ELF-1 (cell line): ENCODE measurements at regions not wholly inside any gene's neighbourhood (a gene's known extent, or its start where the extent isn't known, plus 50 kb on each side); places are given as distances from the start of the nearest gene placed in this dataset.

ENCODE experiments used
- DNase-seq: peaks from one replicate; pipeline ENCODE4 v3.0.0-alpha.2; 2016; ENCODE audit warnings: low read depth, low spot score

DNA sequence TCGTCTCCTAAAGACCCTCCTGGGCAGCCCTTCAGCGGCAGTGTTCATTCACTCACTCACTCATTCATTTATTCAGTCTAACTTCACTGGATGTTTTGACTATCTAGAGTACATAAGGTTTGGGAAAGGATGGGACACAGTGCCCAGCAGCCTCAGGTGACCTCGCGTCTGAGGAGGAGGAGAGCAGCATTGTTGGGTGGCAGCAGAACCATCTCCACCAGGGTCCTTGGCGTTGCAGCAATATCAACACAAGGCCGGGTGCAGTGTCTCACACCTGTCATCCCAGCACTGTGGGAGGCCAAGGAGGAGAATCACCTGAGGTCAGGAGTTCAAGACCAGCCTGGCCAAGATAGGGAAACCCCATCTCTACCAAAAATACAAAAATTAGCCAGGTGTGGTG is 408.0 kb downstream of the BRD1 start:
- DNase-seq: no peak

GRCh38 chr22:49418943-49419342 is 408.7 kb downstream of the BRD1 start:
- DNase-seq: no peak

DNA sequence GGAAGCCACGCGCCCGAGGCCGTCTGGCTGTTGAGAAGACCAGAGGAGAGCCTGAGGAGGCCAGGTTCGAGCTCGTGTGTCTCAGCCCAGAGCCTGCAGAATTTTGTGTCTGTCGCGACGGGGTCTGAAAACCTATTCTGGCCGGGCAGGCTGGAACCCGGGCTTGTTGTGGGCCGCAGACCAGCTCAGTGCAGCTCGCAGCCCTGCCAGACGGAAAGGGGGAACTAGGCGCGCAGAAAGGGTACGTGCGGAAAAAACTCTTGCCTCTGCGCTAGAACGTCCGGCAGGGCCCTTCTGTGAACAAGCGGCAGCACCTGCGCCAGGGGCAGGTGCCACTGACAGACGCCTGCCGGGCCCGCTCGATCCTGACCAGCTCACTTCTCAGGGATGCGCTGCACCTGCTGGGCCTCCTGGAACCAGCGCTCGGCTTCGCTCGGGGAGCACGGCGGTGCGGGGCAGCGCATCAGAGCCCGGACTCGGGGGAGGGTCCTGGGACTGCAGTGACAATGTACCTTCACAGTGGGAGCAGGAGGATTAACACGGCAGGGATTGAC is 409.3 kb downstream of the BRD1 start:
- DNase-seq: no peak

DNA sequence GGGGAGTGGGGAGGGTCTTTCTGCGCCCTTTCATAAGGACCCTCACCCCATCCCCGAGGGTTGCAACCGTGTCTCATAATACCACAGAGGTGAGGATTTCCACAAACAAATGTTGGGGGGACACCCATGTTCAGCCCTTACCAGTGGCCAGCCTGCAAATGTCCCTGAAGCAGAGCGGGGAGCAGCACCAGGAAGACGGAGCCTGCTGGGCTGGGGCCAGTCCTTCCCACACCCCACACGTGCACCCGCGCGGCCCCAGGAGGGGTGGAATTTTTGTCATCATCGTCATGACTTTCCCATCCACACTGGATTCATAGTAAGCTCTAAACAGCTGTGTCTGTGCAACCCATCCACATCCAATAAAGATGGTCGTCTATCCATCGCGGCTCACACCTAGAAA is 409.8 kb downstream of the BRD1 start:
- no peak for DNase-seq

DNA sequence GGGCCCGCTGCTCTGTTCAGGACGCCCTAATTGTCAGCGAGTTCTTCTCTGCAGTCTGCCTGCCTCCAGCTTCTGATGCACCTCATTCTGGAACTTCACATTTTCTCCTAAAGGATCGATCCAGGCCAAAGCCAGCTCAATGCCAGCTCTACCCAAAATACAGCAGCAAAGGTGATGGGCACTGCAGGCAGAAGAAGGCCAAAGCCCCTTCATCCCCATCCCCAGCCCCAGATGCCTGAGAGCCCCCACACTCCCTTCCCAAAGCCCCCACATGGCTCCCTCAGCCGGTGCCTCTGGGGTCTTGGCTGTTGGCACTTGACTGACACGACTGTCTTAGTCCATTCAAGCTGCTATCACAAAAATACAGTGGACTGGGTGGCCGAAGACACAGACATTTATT is 410.3 kb downstream of the BRD1 start:
- no peak for DNase-seq

DNA sequence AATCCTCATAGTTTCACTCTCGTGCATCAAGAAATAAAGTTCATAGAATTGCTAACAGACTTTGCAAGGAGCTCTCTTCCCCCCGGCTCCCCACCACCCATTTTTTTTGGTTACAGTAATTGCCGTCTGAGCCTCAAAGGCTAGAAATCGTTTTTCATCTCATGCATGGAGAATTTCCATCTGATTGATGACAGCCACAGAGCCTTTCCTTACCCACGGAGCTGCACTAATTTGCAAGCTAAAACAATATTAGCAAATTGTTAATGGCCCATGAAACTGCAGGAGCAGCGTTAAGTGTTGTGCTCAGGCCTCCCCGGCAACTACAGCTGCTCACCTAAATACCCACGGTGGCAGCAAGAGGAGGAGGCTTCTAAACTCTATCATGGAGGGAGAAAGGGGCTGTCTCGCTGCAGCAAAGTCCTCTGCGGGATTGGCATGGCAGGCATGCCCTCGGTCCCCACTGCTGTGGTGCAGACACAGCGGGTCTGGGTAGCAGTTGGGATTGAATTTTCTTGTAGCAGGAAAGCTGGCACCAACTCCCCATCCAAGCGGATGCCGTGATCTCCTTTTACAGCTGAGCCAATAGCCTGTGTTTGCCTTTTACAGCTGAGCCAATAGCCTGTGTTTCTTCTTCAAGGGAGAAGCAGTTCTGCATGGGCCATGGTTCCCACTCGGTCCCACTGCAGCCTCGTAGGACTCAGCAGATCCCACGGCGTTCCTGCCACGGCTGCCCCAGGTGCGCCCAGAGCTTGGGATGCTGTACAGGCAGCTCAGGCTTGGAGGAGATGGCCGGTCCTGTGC is 412.3 kb downstream of the BRD1 start:
- DNase-seq: no peak

- DNase-seq: peak; percentile 36
These were observed 414.1 kb downstream of the BRD1 start for GRCh38 chr22:49413551-49413950.

DNA sequence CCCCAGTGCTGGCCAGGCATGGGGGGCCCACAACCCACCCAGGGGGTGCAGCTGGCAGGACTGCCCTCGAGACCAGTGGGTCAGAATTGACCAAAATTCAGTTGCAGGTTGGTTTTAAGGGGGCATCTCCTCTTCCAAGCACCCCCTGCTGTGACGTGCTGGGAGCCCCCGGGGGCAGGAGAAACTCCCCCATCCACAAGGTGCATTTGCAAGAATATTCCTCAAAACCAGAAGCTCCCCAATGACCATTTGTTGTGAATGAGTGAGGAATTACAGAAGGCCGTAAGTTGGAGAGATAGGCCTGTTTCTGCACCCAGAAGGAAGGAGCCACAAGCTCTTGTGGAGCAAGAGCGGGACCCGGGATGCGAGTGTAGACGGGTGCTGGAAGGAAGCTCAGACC is 414.5 kb downstream of the BRD1 start:
- DNase-seq: no peak

DNA sequence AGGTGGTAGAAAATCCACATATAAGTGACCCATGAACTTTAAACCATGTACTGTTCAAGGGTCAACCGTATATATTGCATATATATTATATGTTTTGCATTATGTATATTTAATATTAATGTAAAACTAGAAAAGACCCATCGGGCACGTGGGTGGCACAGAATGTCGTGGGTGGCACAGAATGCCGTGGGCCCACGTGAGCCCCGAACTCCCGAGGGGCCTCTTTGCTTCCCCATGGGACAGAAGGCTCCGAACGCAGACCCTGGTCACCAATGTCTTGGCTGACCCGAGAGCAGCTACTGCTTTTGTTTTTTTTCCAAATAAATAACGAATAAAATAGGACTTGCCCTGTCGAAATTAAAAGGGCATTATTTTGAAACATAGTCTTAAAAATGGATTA is 415.4 kb downstream of the BRD1 start:
- DNase-seq: no peak

- DNase-seq: no peak
These were observed 416.4 kb downstream of the BRD1 start for GRCh38 chr22:49411236-49411635.

DNA sequence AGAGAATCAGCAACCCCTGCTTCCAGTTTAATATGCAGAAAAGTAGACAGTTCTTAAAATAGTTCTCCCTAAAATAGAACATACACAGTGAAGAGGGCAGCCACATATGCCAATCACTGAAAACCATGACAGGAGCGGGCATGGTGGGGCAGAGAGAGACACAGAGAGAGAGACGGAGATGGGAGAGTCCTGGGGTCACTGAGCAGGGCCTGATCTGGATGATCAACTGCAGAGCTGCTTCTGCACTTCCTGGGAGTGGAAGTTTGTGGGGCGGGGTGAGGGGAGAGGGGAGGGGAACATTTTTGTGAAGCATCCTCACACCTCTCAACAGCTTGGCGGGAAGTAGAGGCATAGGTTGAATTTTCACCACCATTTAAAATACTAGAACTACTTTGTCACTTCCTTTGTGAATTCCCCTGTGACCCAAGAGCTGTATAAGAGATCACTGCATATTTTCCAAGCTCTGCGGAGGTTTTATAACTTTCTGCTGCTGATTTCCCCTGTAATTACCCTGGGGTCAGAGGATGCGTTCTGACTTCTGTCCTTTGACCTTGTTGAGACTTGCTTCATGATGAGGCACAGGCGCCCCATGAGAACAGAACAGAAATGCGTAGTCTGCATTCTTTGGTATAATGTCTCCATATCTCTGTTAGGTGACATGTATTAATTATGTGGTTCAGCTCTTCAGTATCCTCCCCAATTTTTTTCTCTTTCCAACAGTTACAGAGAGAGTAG is 419.4 kb downstream of the BRD1 start:
- no peak for DNase-seq

DNA sequence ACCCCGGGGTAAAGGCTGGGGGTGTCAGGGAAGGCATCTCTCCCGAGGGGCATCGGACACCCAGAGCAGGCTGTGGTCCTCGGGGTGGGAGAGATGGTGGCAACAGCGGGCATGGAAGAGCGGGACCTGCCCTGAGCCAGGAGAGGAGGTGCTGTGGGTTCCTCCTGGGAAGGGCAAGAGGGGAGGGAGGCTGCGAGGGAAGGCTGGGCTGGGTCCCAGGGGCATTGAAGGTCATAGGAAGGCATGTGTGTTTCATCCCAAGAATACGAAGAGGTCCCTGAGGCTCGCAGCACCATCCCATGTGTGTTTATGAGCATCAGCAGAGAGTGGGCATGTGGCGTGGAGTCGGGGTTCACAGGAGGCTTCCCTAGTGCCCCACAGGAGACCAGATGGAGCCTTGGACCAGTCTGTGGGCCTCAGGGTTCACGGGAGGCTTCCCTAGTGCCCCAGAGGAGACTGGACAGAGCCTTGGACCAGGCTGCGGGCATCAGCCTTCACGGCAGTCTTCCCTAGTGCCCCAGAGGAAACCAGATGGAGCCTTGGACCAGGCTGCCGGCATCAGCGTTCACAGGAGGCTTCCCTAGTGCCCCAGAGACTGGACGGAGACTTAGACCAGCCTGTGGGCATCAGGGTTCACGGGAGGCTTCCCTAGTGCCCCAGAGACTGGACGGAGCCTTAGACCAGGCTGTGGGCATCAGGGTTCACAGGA is 420.6 kb downstream of the BRD1 start:
- no peak for DNase-seq

DNA sequence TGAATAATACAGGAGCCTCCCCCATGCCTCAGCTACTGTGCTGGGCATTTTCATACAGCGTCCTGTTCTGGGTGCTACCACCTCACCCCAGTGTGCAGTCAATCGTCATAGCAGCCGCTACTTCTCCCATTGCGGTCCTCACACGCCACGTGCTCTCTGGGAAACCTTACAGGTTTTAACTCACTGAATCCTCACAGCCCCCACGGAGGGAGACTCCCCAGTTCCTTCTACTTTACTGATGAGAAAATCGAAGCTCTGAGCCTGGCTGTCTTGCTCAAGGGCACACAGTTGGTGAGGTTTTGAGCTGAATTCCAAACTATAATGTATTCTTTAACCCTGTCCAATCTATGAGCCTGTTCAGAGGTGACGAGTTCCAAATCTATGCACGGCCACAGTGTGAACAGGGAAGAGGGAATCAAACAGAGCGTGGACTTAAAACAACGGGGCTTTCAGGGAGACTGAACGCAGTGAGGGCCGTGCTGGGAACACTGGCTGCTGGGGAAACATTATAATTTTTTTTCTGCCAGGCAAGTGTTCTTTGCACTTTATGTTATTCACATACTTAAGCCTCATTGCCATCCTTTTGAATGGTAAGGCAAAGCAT is 421.5 kb downstream of the BRD1 start:
- DNase-seq: no peak

DNA sequence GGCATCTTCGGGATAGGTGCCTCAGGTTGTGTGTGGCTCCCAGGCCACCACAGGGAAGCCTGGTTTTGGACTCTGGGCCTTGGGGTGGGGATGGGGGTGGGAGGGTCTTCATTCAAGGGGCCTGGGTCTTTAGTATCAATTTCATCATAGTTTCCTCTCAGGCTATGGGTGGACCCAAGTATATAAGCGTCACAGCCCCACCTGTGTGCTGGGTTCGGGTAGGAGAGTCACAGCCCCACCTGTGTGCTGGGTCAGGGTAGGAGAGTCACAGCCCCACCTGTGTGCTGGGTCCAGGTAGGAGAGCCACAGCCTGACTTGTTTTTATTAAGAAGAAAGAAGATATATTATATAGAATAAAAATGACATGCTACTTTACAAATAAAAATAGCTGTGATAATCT is 422.1 kb downstream of the BRD1 start:
- no peak for DNase-seq

- peak; percentile 86 for DNase-seq
These were observed 423.0 kb downstream of the BRD1 start for GRCh38 chr22:49404576-49405241.

GRCh38 chr22:49404020-49404419 is 423.7 kb downstream of the BRD1 start:
- no peak for DNase-seq

- no peak for DNase-seq
These were observed 424.6 kb downstream of the BRD1 start for GRCh38 chr22:49403102-49403501.

GRCh38 chr22:49402169-49402568 is 425.5 kb downstream of the BRD1 start:
- DNase-seq: no peak

DNA sequence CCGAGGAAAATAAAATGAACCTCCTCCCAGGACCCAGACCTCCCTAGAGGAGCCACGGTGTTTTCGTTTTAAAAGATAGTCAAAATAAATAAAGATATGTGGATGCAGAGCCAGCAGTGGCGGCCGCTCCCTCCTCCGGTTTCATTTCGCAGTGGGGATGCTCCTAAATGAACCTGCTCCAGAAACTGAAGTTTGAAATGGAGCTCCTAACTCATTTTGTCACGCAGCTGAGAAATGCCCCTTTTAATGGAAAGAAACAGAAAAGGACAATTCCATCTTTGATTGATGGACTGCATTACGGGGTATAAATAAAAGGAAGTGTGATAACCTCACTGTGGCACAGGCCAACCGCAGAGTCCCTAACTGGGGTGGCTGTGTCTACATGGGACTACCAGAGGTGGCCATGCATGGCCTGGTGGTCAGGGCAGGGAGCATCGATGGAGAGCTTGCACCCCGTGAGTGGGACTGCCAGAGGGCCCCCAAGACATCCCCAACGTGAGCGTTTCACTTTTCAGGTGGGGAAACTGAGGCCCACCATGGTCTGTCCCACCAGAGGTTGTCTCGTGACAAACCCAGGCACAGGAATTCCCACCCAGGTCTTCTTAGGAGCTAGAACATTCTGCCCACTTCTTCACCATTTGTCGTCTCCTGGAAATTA is 426.6 kb downstream of the BRD1 start:
- no peak for DNase-seq

DNA sequence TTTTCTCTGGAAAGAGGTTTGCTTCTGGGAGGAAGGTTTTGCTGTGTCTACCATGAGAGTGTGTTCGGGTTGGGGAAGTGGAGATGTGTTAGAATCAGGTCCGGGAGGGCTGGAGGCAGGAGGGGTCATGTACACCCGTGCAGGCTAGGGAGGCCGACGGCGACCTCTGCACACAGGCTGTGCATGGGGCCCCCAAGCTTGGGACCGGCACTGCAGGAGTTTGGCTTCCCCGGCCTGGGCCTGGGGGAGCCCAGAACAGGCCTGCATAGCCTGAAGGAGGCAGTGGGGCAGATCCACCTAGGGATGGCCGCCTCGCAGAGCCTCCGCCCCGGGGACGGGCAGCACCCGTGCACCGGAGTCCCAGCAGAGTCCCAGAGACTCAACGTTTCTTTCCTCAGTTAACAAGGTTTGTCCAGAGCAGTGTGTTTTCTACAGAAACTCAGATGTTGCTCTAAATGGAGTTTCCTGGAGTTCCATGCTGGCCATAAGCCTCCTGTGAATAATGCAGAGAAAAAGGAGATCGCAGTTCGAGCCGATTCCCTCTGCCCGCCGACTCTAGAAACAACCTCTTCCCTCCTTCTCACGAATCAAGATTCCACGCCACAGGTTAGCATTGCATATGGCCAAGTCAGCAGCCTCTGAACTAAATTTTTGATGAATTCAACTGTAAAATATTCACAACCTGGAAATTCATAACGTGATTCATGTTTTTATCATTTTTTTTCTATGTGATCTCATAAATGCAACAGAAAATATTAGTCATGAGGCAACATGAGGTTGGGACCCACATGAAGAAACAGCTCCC is 427.3 kb downstream of the BRD1 start:
- no peak for DNase-seq
